NCI-H1694 treated with DMSO at 0.1 percent for 48 hours (cell line): ENCODE measurements at regions not wholly inside any gene's neighbourhood (a gene's known extent, or its start where the extent isn't known, plus 50 kb on each side); places are given as distances from the start of the nearest gene placed in this dataset.
"Not testable (repeated sequence)": the region's sequence is repeated elsewhere in the genome, so short reads cannot be mapped to it uniquely, and the experiment has no call there.

Experiments used
- DNase-seq: peaks from one replicate; lab custom pipeline; 2025; lab: John Stamatoyannopoulos, UW

DNA sequence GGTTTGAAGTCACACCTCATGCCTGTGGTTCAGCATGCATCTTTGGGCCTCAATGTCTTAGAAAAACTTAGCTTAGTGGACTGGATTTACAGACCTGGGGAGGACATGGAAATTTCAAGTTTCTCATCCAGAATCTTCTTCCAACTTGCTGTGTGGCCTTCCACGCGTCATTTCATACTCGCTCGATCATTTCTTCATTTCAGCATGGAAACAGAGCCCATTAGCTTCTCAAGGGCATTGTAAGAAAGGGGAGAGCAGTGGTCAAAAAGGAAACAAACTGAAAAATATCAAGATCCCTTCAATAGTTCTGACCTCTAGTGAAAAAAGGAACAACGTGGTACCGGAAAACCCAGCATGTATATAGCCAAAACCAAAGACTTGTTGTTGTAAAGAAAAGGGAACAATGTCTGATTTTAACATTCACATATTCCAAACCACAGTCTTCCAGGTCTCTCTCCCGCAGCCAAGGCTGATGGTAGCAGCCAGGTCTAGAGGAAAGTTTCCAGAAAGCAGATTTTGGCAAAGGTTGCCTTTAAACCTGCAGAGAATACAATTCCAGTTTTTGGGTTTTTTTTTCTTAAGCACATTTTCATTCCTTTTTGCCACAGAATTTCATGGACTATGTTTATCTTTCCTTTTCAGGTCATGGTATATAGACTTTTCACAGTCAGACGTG, 97.0 kb upstream of the CDC42BPA start:
- DNase-seq = no peak

- DNase-seq = no peak
Observed at GRCh38 chr1:227411066-227411465, 92.8 kb upstream of the CDC42BPA start.

- DNase-seq = not testable (repeated sequence)
Observed at GRCh38 chr1:227406332-227406731, 88.0 kb upstream of the CDC42BPA start.

GRCh38 chr1:227403535-227403934, 85.2 kb upstream of the CDC42BPA start:
- DNase-seq = no peak

DNA sequence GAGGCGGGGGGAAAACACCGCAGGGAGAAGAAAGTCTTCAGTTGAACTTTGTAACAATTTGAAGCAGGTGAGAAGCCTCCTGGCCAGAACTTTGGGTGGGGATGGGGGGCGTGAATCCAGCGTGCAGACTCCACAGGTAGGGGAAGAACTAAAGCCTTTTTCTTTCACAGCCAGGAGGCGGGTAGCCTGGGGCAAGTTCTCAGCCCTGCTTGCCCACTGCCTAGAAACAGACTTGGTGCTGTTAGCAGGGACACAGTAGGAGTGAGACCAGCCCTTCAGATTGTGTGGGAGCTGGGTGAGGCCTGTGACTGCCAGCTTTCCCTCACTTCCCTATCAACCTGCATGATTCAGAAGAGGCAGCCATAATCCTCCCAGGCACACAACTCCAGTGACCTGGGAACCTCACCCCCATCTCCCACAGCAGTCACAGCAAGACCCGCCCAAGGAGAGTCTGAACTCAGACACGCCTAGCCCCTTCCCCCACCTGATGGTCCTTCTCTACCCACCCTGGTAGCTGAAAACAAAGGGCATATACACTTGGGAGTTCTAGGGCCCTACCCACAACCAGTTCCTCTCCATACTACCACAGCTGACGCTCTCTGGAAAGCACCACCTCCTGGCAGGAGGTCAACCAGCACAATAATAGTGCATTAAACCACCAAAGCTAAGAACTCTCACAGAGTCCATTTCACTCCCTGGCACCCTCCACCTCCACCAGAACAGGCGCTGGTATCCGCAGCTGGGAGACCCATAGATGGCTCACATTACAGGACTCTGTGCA, 83.5 kb upstream of the CDC42BPA start:
- DNase-seq = no peak

DNA sequence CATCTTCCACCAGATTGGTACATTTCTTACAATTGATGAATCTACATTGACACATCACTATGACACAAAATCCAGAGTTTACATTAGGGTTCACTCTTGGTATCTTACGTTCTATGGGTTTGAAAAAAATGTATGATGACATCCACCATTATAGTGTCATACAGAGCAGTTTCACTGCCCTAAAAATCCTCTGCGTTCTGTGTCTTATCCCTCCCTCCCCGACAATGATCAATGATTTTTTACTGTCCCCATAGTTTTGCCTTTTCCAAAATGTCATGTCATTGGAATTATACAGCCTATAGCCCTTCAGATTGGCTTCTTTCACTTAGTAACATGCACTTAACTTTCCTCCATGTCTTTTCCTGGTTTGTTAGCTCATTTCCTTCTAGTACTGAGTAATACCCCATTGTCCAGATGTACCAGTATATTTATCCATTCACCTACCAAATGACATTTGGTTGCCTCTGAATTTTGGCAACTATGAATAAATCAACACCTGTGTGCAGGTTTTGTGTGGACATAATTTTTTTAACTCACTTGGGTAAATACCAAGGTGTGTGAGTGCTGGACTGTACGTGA, 80.9 kb upstream of the CDC42BPA start:
- no peak for DNase-seq

DNA sequence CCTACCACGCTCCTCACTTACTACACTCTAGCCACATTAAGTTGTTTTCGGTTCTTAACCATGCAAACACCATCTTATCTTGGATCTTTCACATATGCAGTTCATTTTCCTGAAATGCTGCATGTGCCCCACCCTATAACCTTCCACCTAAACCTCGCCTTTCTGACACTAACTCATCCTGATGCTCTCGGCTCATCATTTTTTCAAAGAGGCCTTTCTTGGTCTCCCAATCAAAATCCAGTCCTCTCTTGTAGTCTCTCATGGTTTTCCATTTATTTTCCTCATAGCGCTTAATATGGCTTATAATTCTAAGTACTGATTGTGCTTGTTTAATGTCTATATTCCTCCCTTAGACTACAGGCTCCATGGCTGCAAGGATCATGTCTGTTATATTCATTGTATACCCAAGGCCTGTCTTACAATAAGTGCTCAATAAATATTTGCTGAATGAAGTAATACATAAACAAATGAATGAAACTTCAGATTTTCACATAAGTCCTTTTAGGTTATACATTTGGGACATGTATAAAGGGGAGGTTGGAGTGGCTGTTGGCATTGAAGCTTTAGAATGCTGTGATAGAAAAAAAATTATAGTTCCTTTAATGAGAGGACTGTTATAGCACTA, 79.2 kb upstream of the CDC42BPA start:
- no peak for DNase-seq

GRCh38 chr1:227396539-227397353, 78.5 kb upstream of the CDC42BPA start:
- no peak for DNase-seq

DNA sequence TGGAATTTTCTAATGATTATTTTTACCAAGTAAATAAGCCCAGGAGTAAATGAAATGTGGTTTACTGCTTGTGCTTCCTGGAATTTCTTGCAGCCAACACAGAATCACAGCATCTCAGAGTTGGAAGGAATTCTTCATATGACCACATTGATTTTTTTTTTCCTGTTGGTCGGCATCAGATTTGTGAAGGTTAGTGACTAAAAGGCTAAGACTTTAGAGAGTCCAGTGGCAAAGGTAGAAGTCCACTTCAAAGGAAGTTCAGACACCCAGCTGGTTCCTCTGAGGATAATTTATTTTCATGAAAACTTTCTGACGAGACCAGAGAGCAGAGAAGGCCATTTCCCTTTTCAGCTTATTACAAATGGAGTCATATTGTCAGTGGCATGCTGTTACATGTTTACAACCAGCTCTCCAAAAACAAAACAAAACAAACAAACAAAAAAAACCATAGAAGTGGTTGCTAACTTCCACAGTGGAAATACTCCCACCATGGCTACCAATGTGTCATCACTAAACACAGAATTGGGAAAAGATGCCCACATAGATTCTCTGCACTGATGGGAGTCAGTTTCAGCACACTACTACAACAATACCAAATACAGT, 77.2 kb upstream of the CDC42BPA start:
- DNase-seq = no peak

- DNase-seq = no peak
Observed at GRCh38 chr1:227392984-227393764, 74.9 kb upstream of the CDC42BPA start.

- no peak for DNase-seq
Observed at GRCh38 chr1:227391879-227392278, 73.6 kb upstream of the CDC42BPA start.

GRCh38 chr1:227391211-227391610, 72.9 kb upstream of the CDC42BPA start:
- DNase-seq = no peak

GRCh38 chr1:227390525-227390924, 72.2 kb upstream of the CDC42BPA start:
- no peak for DNase-seq

DNA sequence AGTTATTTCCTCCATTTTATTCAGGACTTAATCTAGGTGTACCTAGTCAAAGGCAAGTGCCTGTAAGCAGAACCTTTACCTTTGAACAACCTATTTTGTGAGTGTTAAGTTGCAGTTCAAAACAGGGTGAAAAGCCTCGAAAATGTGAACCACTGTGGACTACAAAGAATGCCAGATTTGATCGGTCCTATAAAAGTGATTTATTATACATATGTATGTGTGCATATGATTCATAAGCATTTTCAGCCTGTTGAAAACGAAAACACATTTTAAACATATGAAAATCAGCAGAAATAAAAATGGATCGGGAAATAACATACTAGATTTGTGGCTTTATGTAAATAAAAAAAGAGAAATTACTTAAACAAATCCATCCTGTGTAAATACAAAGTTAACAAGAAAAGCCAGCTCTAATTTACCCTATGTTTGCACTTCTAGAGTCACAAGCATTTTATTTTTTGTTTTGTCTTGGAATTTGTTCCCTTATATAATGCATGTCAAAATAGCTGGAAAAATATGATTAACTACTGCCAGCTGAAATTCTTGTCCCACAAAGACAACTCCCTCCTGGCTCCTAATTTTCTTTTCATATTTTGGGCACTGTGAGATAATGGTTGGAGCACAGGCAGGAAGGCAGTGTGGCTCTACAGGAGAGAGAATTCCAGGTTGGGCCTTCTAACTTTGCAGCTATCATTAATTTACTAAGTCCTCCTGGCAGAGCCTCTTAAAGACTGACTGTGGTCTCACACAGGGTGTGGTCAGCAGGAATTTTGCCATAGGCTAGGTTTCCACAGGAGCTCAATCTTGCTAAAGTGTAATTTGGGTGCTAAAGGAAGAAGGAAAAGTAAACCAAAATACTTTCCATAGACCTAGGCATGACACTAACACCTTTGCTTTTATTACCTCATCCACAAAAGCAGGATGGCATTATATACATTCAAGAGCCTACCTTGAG, 70.2 kb upstream of the CDC42BPA start:
- no peak for DNase-seq

- no peak for DNase-seq
Observed at GRCh38 chr1:227379555-227379892, 61.2 kb upstream of the CDC42BPA start.

DNA sequence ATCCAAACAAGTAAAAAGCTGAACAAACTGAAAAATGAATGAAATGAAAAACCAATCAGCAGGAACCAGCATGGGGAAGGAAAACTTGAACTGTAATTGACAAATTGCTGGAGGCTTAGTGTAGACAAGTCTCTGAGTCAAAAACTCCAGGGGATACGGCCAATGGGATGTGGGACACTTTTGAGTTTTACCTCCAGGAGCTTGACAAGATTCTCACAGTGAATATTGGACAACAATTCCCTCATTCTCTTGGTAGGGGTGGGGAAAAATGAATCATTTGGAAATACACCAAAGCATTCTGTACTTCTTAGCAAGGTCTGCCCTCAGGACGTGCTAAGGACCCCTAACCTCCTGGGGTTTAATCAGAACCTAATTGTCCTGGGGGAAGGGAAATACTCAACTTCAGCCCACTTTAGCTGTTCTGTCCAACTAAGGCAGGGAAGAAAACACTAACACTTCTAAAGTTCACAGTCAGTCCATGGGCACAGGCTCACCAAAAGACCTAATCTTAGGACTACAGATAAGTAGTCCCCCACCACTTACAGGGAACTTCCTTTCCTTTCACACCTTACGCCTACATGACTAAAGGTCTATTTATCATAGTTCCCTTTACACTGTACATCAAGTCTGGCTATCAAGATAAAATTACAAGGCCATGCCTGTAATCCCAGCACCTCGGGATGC, 60.7 kb upstream of the CDC42BPA start:
- no peak for DNase-seq

- DNase-seq = no peak
Observed at GRCh38 chr1:227378181-227378580, 59.9 kb upstream of the CDC42BPA start.

- DNase-seq = no peak
Observed at GRCh38 chr1:227374846-227375245, 56.6 kb upstream of the CDC42BPA start.

GRCh38 chr1:227372726-227373130, 54.4 kb upstream of the CDC42BPA start:
- no peak for DNase-seq
